GM23248 (cell line): ENCODE measurements at regions not wholly inside any gene's neighbourhood (a gene's known extent, or its start where the extent isn't known, plus 50 kb on each side); places are given as distances from the start of the nearest gene placed in this dataset.
"Not testable (repeated sequence)": the region's sequence is repeated elsewhere in the genome, so short reads cannot be mapped to it uniquely, and the experiment has no call there.

Experiments
- DNase-seq: peaks from one replicate; pipeline ENCODE4 v3.0.0-alpha.2; 2015
- H2AFZ ChIP-seq: fragments of 200-600 bp; sonication (generic); 2 replicates; pipeline ENCODE4 v1.6.1; 2016; ENCODE audit warnings: antibody characterized with exemption
- H3F3A ChIP-seq: fragments of 200-600 bp; sonication (generic); 2 replicates; pipeline ENCODE4 v1.6.1; 2016; ENCODE audit warnings: mild to moderate bottlenecking, antibody characterized with exemption, mixed run types; ENCODE audit not compliant: insufficient read depth
- H3K27ac ChIP-seq: fragments of 200-600 bp; sonication (generic); 2 replicates; pipeline ENCODE4 v1.5.1; 2016; ENCODE audit warnings: mild to moderate bottlenecking
- H3K27me3 ChIP-seq: fragments of 200-600 bp; sonication (generic); replicated peaks from 2 replicates; pipeline ENCODE4 v1.6.1; 2016; ENCODE audit warnings: mild to moderate bottlenecking; ENCODE audit not compliant: insufficient read depth
- H3K36me3 ChIP-seq: fragments of 200-600 bp; sonication (generic); 2 replicates; pipeline ENCODE4 v1.6.1; 2016; ENCODE audit warnings: low read depth, mild to moderate bottlenecking
- H3K4me1 ChIP-seq: fragments of 200-600 bp; sonication (generic); 2 replicates; pipeline ENCODE4 v1.6.1; 2016; ENCODE audit warnings: mild to moderate bottlenecking; ENCODE audit not compliant: insufficient read depth
- H3K4me2 ChIP-seq: fragments of 200-600 bp; sonication (generic); one replicate; pipeline ENCODE4 v1.6.1; 2016; ENCODE audit warnings: mild to moderate bottlenecking; ENCODE audit not compliant: unreplicated experiment
- H3K4me3 ChIP-seq: fragments of 200-600 bp; sonication (generic); 2 replicates; pipeline ENCODE4 v1.5.1; 2016; ENCODE audit warnings: mild to moderate bottlenecking
- H3K79me2 ChIP-seq: fragments of 200-600 bp; sonication (generic); 2 replicates; pipeline ENCODE4 v1.6.1; 2016; ENCODE audit warnings: mild to moderate bottlenecking; ENCODE audit not compliant: insufficient read depth
- H3K9ac ChIP-seq: fragments of 200-600 bp; sonication (generic); 2 replicates; pipeline ENCODE4 v1.6.1; 2016; ENCODE audit warnings: mild to moderate bottlenecking
- H3K9me2 ChIP-seq: fragments of 200-600 bp; sonication (generic); 2 replicates; pipeline ENCODE4 v1.6.1; 2016; ENCODE audit warnings: mixed run types, mild to moderate bottlenecking, moderate library complexity; ENCODE audit not compliant: insufficient read depth
- H3K9me3 ChIP-seq: fragments of 200-600 bp; sonication (generic); one replicate; pipeline ENCODE4 v1.6.1; 2017; ENCODE audit warnings: low read depth
- H4K20me1 ChIP-seq: fragments of 200-600 bp; sonication (generic); 2 replicates; pipeline ENCODE4 v1.6.0; 2016; ENCODE audit not compliant: insufficient read depth
- EZH2 ChIP-seq: fragments of 200-600 bp; sonication (generic); IDR thresholded peaks from 2 replicates; pipeline ENCODE4 v1.6.1; 2018; ENCODE audit warnings: antibody characterized with exemption, mild to moderate bottlenecking; ENCODE audit not compliant: insufficient read depth, poor library complexity, severe bottlenecking
- EZH2phosphoT487 ChIP-seq: fragments of 200-600 bp; sonication (generic); IDR thresholded peaks from 2 replicates; pipeline ENCODE4 v1.6.1; 2018; ENCODE audit warnings: antibody characterized with exemption, moderate library complexity, mild to moderate bottlenecking, low read depth; ENCODE audit not compliant: insufficient read depth
- WGBS, 2 experiments: methylation state at CpG; one replicate each; pipeline ENCODE4 v1.1.6; 2015 to 2017; ENCODE audit warnings: low lambda C conversion rate in 2 of 2, low coverage in 1 of 2; ENCODE audit errors: missing lambda C conversion rate in 2 of 2; 5-methylcytosine and 5-hydroxymethylcytosine counted together
- in situ Hi-C: fragments of 300-500 bp; cut with MboI; formaldehyde crosslinking; loops from 2 replicates; pipeline ENCODE4 v1.15.0; 2020

DNA sequence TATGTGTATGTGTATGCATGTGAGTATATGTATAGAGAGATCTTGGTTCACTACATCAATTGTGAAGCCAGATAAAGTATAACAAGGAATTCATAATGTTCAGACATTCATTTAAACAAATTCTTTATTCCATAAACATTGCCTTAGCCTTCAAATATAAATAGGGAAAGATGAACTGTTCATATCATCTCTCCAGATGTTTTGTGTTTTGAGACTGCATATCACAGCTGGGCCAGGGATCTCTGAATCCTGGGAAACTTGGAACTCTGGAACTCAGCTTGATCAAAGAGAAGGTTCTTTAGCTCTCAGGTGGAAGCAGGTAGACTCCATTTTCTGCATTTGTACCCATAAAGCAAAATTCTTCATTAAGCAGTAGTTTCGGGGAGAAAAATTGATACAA, 272.6 kb upstream of the ETAA1 start:
- Histone ChIP-seq H3K27me3 (no peaks in the 10 kb centered on the region), H3K4me2 (no peak overlapping the region), H3K36me3 (no peaks in the 10 kb centered on the region), H3K9ac (no peak overlapping the region), H3K4me3 (no peak overlapping the region), H3K9me2 (no peaks in the 10 kb centered on the region; the same call in 1 of the 2 replicates), H4K20me1 (no peaks in the 10 kb centered on the region), H3K79me2 (no peaks in the 10 kb centered on the region), H3K9me3 (no peaks in the 10 kb centered on the region), H3K4me1 (no peaks in the 10 kb centered on the region), H3K27ac (no peak overlapping the region), H2AFZ (no peak overlapping the region), H3F3A (no peaks in the 10 kb centered on the region)
- TF ChIP-seq EZH2 = no peak
- TF ChIP-seq EZH2phosphoT487 = no peak
- no peak for DNase-seq
- in situ Hi-C loops = no loop called here
- WGBS, 2 experiments = 67 to 81% methylated on average over 1 of the region's 1 CpG

DNA sequence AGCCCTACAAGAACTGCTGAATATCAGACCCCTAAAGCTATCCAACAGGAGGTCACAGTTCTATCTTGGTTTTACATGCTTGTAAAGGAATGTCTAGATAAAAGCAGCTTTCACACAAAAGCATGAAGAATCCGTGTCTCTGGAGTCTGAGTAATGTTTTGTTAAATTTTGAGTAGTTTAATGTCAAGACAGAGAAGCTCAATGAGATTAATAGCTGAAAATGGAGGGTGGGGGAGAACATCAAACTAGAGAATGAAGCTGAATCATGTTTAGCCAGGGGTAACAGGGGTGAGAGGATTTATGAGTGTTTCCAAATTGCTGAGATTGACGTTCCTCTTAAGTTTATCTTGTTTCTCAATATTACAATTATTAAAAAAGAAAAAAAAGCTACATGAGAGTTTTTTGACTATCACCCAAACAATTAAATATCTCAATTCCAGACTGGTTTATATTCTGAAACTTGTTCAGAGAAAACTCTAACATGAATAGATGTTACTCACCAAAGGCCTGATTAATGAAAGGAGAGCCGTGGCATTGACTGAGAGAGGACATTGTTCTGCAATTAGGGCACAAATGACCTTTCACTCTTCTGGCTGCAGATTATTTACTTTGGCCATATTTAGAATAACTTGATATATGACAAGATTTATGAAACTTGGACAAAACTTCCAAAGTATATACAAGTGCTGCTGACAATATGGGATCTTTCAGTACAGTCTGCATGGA, 266.4 kb upstream of the ETAA1 start:
- DNase-seq = no peak
- TF ChIP-seq EZH2 (no peak), EZH2phosphoT487 (no peak)

DNA sequence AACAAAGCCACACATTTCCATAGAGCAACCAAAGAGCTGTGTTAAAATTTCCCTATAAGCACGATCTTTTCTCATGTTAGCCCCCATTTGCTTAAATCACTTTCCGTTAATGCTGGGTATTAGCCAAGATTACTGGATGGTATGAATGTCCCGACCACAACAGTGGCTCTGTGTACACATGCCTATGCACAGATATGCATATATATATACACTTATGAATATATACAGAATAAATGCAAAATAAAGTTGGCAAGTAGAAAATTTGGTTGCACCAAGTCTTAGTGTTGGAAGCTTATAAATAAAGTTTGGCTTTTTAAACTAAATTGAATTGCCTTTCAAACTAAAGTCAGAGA, 265.9 kb upstream of the ETAA1 start:
- H3K27ac ChIP-seq = no peak overlapping the region
- H2AFZ ChIP-seq = no peak overlapping the region
- H4K20me1 ChIP-seq = no peaks in the 10 kb centered on the region
- no peak overlapping the region for H3K4me3 ChIP-seq
- TF ChIP-seq EZH2phosphoT487 (no peak), EZH2 (no peak)
- no peaks in the 10 kb centered on the region for H3K36me3 ChIP-seq
- no peaks in the 10 kb centered on the region for H3K79me2 ChIP-seq
- H3K4me2 ChIP-seq = no peak overlapping the region
- H3K27me3 ChIP-seq = no peaks in the 10 kb centered on the region
- no peaks in the 10 kb centered on the region for H3F3A ChIP-seq
- no peaks in the 10 kb centered on the region for H3K9me3 ChIP-seq
- no peak overlapping the region for H3K9ac ChIP-seq
- WGBS, 2 experiments = 57 to 66% methylated on average over 3 of the region's 3 CpGs
- no peaks in the 10 kb centered on the region for H3K9me2 ChIP-seq
- no peak for DNase-seq
- no peaks in the 10 kb centered on the region for H3K4me1 ChIP-seq
- in situ Hi-C loops = no loop called here

More for the DNA sequence above, 266.4 kb upstream of the ETAA1 start:
- no peak overlapping the region for H3K9ac ChIP-seq
- no peaks in the 10 kb centered on the region for H3K9me3 ChIP-seq
- H3K4me3 ChIP-seq = no peak overlapping the region
- no peaks in the 10 kb centered on the region for H3K36me3 ChIP-seq
- no peaks in the 10 kb centered on the region for H3F3A ChIP-seq
- 83 to 84% methylated on average over 3 of the region's 3 CpGs for WGBS, 2 experiments
- no peaks in the 10 kb centered on the region for H4K20me1 ChIP-seq
- H3K4me2 ChIP-seq = no peak overlapping the region
- no peaks in the 10 kb centered on the region for H3K4me1 ChIP-seq
- no peaks in the 10 kb centered on the region for H3K79me2 ChIP-seq
- no peaks in the 10 kb centered on the region for H3K9me2 ChIP-seq
- no peaks in the 10 kb centered on the region for H3K27me3 ChIP-seq
- in situ Hi-C loops = no loop called here
- no peak overlapping the region for H3K27ac ChIP-seq
- no peak overlapping the region for H2AFZ ChIP-seq

DNA sequence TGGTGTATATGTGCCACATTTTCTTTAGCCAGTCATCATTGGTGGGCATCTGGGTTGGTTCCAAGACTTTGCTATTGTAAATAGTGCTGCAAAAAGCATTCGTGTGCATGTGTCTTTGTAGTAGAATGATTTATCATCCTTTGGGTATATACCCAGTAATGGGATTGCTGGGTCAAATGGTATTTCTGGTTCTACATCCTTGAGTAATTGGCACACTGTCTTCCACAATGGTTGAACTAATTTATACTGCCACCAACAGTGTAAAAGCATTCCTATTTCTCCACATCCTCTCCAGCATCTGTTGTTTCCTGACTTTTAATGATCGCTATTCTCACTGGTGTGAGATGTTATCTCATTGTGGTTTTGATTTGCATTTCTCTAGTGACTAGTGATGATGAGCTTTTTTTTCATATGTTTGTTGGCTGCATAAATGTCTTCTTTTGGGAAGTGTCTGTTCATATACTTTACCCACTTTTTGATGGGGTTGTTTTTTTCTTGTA, 264.6 kb upstream of the ETAA1 start:
- H3K9me3 ChIP-seq, H3K9ac ChIP-seq, H3K79me2 ChIP-seq, in situ Hi-C loops, H3K9me2 ChIP-seq, H3K27ac ChIP-seq, H3K27me3 ChIP-seq, H2AFZ ChIP-seq, H3K4me2 ChIP-seq, H3K4me1 ChIP-seq, H3K4me3 ChIP-seq, H4K20me1 ChIP-seq, H3F3A ChIP-seq, H3K36me3 ChIP-seq, DNase-seq: not testable (repeated sequence)
- WGBS, 2 experiments = 58 to 63% methylated on average over 2 of the region's 2 CpGs

DNA sequence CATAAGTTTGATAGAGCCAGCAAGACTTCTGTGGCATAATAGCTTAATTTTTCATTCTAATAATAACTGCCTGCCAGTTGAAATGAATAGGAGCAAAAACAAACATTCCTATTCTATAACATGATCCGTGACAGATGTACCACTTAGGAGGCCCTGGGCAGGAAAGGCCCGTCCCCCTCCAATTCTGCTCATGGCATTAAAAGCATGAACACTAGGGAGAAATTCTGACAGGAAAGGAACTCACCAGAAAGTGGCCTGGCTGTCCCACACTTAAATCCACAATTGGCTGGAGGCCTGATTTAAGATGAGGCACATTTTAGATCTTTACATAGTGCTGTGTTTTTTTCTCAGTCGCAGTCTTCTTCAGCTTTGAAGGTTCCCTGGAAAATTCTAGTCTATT, 261.9 kb upstream of the ETAA1 start:
- H4K20me1 ChIP-seq = no peaks in the 10 kb centered on the region
- in situ Hi-C loops = no loop called here
- no peak overlapping the region for H3K4me3 ChIP-seq
- no peaks in the 10 kb centered on the region for H3K4me1 ChIP-seq
- no peaks in the 10 kb centered on the region for H3F3A ChIP-seq
- H3K9me3 ChIP-seq = no peaks in the 10 kb centered on the region
- 64 to 70% methylated on average over 3 of the region's 3 CpGs for WGBS, 2 experiments
- no peak for TF ChIP-seq EZH2
- TF ChIP-seq EZH2phosphoT487 = no peak
- no peaks in the 10 kb centered on the region for H3K9me2 ChIP-seq
- no peaks in the 10 kb centered on the region for H3K36me3 ChIP-seq
- no peak for DNase-seq
- H3K4me2 ChIP-seq = no peak overlapping the region
- H2AFZ ChIP-seq = no peak overlapping the region
- no peaks in the 10 kb centered on the region for H3K79me2 ChIP-seq
- H3K9ac ChIP-seq = no peak overlapping the region
- H3K27me3 ChIP-seq = no peaks in the 10 kb centered on the region
- no peak overlapping the region for H3K27ac ChIP-seq
